ENCODE measurements at regions not wholly inside any gene's neighbourhood (a gene's known extent, or its start where the extent isn't known, plus 50 kb on each side); places are given as distances from the start of the nearest gene placed in this dataset.
"Not testable (repeated sequence)": the region's sequence is repeated elsewhere in the genome, so short reads cannot be mapped to it uniquely, and the experiment has no call there.

DNA sequence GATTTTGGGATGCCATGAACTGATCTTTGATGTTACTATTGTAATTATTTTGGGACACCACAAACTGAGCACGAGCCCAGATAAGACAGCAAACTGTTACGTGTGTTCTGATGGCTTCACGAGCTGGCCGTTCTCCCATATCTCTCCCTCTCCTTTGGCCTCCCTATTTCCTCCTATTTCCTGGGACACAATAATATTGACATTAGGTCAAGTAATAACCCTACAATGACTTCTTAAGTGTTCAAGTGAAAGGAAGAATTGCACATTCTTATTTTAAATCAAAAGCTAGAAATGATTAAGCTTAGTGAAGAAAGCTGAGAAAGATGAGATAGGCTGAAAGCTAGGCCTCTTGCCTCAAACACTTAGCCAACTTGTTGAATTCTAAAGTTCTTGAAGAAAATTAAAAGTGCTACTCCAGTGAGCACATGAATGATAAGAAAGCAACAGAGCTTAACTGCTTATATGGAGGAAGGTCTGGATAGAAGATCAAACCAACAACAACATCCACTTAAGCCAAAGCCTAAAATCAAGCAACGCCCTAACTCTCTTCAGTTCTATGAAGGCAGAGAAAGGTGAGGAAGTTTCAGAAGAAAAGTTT lies 247.1 kb downstream of the LRRC70 start:
- Histone ChIP-seq H3K27ac (no peak overlapping the region), H3K4me3 (no peak overlapping the region)

DNA sequence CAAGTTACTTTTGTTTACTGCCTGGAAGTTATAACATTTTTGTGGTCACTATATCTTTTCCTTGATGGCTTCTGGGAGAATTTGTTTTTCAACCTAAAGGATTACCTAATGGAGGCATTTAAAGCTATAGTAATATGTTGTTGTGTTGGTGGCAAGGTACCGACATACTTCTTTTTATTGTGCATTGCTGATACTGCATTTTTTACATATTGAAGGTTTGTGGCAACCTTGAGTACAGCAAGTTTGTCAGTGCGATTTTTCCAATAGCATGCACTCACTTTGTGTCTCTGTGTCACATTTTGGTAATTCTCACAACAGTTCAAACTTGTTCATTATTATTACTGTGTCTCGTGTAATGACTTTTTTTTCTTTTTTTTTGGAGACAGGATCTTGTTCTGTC lies 246.3 kb downstream of the LRRC70 start:
- H3K27ac ChIP-seq: no peak overlapping the region
- no peak overlapping the region for H3K4me3 ChIP-seq

DNA sequence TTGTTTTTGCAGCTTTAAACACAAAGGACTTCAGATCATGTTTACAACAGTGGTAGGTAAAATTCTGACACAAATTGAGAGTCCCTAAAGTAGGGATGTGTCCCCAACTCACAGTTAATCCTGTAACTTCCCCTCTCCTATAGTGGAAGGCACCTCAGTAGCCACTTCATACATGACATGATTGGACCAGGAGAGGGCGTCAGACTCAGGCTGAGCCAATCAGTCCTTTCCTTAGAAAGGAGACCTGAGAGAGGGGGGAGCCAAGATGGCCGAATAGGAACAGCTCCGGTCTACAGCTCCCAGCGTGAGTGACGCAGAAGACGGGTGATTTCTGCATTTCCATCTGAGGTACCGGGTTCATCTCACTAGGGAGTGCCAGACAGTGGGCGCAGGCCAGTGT lies 238.4 kb downstream of the LRRC70 start:
- not testable (repeated sequence) for H3K4me3 ChIP-seq, H3K27ac ChIP-seq

DNA sequence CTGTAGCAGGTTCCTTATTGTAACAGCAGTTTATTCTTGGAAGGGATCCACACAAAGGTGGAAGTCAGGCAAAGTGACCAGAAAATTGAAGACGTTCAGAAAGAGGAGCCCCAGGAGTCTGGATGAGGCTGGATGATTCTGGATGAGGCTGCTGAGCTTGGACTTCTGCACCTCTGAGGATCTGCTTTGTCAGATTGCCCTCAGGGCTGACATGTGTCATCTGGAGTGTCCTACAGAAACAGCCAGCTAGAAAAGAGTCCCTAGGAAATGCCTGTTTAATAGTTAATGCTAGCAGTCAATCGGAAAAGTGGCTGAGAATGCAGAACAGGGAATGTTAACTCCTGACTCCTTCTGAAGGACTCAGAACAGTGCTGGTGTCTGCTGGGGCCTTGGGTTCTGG lies 236.4 kb downstream of the LRRC70 start:
- Histone ChIP-seq H3K27ac (no peak overlapping the region), H3K4me3 (no peak overlapping the region)

DNA sequence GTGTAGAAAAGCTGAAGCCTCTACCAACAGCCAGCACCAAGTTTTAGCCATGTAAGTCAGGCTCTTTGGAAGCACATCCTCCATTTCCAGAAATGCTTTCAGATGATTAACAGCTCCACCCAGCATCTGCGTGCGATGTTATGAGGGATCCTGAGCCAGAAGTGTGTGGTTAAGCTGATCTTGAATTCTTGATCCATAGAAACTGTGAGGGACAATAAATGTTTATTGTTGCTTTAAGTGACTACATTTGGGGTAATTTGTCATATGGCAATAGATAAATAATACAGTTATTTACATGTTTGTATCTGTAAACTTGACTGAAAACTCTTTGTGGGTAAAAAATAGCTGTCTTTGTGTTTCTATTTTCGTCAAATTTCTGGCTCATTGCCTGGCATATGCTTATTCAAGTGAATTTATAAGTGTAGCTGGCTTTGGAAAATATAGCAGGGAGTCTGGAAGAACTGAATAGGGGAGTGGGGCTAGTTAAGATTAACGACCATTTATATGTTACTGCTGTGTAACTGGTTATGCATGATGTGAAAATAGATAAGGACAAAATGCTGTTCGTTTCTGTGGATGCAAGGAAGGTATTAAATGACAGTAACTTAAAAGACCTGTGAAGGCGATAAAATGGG lies 234.1 kb downstream of the LRRC70 start:
- Histone ChIP-seq H3K27ac (no peak overlapping the region), H3K4me3 (no peak overlapping the region)

DNA sequence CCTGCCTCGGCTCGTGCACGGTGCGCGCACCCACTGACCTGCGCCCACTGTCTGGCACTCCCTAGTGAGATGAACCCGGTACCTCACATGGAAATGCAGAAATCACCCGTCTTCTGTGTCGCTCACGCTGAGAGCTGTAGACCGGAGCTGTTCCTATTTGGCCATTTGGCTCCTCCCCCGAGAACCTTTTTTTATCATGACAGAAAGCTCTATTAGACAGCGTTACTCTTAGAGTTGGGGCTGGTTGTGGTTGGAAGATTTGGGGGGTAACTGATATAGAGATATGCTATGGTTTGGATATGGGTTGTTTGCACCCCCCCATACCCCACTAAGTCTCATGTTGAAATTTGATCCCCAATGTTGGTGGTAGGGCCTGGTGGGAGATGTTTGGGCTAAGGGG lies 226.2 kb downstream of the LRRC70 start:
- not testable (repeated sequence) for H3K27ac ChIP-seq
- H3K4me3 ChIP-seq: peak overlapping the region in 2 of 7 experiments; percentile 21 to 29

DNA sequence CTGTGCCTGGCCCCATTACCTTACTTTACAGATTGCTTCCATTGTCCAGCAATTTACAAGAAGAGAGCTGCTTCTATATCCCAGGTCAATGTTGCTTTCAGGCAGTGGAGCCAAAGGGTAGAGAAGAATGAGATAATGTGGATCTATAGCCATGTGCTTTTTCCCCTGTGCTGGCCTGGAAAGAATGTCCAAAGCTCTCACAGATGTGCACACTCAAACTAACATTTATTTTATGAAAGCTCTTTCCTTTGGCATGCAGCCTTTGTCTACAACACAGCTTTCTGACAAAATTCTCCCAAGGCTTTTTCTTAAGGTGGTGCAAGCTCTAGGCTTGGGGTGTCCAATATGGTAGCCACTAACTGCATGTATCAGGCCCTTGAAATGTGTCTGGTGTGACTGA lies 217.3 kb downstream of the LRRC70 start:
- H3K27ac ChIP-seq: no peak overlapping the region
- no peak overlapping the region for H3K4me3 ChIP-seq

DNA sequence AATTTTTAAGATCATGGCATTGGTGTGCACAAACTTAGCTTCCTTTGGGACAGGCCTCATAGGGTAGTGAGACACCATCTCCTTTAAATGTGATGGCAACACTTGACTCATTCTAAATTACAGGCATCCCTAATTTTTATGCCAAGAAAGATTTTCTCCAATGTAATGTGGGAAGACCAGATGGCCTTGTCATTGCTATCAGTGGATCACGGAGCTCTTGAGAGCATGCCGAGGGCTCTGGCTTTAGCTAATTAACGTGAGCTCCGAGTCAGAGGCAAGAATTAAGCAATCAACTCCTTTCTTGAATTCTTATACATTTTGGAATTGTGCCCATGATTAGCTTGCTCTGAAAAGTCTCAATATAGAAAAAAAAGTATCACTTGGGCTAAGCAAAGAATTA lies 215.8 kb downstream of the LRRC70 start:
- H3K27ac ChIP-seq: no peak overlapping the region
- no peak overlapping the region for H3K4me3 ChIP-seq

DNA sequence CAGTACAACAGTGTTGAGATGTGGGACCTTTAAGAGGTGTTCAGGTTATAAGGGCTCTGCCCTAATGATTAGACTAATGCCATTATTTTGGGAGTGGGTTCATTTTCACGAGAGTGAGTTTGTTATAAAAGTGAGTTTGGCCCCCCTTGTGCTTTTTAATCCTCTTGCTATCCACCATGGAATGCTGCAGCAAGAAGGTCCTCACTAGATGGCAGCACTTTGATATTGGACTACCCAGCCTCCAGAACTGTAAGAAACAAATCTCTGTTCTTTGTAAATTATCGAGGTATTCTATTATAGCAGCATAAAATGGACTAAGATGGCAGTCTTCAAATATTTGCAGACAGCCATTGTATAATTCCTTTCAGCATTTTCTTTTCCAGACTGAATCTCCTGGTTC lies 212.4 kb downstream of the LRRC70 start:
- Histone ChIP-seq H3K27ac (no peak overlapping the region), H3K4me3 (no peak overlapping the region)

DNA sequence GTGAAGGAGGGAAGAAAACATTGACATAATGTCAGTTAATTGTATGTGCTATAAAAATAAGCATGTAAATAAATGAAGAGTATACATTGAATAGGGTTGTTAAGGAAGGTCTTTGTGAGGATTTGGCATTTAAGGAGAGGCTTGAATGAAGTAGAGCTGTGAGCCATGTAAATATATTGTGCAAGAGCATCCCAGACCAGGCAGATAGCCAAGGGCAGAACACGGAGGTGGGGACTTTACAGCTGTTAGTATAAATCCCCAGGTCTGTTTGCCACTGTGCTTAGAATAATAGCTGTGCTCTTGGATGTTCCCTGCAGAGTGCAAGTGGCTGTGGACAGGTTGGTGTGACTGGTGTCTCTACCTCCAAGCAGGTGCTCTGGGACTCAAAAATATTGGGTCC lies 211.7 kb downstream of the LRRC70 start:
- H3K4me3 ChIP-seq: no peak overlapping the region
- H3K27ac ChIP-seq: no peak overlapping the region

DNA sequence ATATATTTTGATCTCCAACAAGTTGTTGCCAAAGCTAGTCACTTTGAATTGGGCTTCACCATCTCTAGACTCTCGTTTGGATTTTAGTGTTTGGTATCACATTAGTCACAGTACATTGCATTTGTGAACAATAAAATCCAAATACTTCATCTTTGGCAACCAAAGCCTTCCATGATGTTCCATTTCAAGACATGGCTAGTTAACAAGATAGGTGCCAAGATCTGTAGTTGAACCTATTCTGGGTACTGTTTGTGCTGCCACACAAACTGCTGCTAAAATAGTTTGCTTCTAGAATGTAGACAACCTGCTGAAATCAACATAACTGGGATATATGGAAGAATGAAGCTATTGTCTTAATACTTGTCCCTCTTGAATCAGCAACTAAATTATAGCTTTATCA lies 207.5 kb downstream of the LRRC70 start:
- Histone ChIP-seq H3K4me3 (no peak overlapping the region), H3K27ac (no peak overlapping the region)

DNA sequence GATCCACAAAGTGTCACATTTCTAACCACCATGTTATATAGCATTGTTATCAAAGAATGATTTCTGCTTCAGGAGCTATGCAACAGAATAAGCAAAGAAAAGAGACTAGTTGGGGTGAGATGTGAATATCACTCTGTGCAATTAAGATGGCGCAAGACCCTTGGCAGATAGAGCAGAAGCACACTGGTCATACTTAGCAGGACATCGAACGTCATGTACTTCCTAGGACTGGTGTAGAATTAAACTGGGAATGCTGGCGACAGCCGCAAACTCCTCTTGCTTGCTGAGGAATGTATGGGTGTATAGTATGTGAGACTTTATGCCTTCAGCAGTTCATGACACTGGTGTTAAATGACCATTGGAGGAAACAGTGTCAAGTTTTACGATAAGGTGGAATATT lies 207.0 kb downstream of the LRRC70 start:
- H3K4me3 ChIP-seq: no peak overlapping the region
- H3K27ac ChIP-seq: no peak overlapping the region

DNA sequence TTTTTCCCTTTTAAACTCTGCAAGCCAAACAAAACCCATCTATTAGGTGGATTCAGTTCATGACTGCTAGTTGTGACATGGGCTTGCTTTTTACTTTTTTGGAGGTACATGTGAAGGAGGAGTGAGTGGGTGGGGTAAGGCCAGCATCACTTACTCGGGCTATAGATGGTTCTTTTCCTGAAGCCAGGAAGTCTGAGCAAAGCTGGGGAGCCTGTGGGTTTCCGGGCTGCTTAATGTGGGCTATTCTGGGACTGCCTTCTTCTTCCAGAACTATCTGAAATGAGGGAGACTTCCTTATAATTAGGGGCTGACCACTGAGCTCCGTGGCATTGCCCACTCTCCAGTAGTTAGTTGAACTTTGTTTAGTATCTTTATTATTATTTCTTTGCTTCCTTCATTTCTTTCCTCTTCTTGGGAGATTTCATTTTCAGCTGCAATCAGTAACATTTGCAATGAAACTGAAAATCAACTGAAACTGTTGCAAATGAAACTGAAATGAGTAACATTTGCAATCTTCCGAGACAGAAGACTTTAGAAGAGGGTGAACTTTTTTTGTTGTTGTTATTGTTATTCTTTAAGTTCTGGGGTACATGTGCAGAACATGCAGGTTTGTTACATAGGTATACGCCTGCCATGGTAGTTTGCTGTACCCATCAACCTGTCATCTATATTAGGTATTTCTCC lies 204.9 kb downstream of the LRRC70 start:
- no peak overlapping the region for H3K27ac ChIP-seq
- no peak overlapping the region for H3K4me3 ChIP-seq

DNA sequence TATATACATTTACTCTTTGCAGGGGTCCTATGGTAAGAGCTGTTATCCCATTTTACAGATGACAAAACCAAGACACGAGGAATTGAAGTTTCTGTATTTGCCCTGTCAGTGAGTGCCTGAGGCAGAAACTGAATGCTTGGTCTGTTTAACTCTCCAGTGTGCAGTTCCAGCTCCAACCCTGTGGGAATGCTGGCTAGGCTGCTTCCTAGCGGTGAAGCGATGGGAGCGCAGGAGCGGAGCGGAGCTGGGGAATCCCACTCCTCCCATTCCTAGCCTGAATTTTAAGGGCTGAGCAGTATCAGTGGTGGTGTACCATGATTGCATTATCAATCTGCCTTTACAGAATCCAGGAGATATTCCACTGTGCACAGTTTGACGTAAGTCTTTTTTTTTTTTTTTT lies 202.3 kb downstream of the LRRC70 start:
- Histone ChIP-seq H3K4me3 (no peak overlapping the region), H3K27ac (no peak overlapping the region)

DNA sequence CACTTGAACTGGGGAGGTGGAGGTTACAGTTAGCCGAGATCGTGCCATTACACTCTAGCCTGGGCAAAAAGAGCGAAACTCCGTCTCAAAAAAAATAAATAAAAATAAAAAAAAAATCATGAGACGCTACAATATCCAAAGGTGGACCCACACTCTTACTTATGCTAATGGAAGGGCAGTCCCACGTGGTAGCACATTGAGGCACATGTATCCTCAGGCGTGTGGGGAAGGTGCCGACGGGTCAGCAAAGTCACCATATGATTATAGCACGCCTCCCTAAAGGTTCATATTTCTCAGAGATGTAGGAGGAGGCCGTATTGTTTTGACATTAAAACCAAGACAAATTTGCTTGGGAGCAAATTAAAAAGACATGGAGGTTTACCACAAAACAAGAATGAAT lies 201.6 kb downstream of the LRRC70 start:
- no peak overlapping the region for H3K27ac ChIP-seq

DNA sequence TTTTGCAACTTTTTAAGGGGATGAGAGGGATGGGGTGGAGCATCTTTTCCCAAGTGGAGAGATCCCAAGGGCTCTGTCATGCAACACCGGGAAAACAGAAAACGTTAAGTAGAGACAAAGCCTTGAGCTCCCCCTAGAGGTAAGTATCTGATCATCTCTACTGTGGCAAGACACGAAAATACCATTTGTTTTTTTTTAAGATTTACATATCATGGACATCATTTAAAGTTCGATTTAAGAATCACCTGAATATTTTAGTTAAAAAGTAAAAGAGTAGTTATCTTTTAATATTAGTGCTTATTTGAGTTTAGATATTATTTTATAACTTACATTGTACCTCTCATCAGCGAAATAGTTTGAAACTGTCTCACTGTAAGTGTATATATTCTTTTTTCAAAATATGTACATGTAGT lies 200.4 kb downstream of the LRRC70 start:
- no peak overlapping the region for H3K27ac ChIP-seq

More for the DNA sequence above, 201.6 kb downstream of the LRRC70 start:
- no peak overlapping the region for H3K4me3 ChIP-seq

DNA sequence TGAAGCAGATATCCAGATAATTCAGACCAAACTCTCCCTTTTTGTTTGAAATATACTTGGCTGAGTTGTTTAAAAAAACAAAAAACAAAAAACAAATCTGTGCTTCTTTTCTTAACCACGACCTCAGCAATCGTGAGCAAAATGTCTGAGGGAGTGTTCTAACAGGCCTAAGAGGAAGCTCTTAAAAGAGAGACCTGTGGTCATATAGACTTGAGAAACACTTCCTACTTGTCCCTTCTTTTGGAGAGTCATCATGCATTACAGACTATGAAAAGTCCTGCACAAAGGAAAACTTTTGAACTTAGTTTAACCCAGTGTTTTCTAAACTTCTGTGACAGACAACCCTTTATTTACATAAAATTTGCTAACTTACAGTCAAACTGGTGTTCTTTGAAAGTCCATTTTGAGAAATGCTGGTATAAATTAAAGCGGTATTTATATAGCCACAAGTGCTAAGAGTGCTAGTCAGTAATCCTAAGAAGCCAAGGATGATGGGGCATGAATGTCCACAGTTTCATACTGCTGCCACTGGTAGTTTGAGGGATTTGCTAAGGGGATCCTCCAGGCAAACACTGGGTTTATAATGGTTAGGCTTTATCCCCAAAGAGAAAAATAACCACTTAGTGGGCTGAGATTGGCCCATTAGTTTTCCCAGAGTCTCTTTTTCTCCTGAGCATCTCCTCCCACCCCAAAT lies 199.8 kb downstream of the LRRC70 start:
- H3K27ac ChIP-seq: no peak overlapping the region
- H3K4me3 ChIP-seq: no peak overlapping the region

More for the DNA sequence above, 200.4 kb downstream of the LRRC70 start:
- no peak overlapping the region for H3K4me3 ChIP-seq

DNA sequence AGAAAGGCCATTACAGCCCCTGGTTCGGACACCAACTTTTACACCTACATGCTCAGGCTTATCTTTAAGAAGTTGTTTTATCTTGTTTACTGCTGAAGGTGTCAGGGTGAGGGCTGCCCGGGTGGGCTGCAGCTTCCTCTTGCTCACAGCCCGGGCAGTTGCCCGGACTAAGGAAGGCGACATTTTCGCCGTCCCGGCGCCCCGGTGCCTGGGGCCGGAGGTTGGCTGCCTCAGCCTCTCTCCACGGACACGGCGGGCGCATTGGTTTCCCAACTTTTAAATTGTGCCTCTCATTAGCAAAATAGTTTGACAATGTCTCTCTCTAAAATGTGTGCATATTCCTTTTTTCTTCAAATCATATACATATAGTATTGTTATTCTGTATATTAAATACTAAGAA lies 198.5 kb downstream of the LRRC70 start:
- H3K27ac ChIP-seq, H3K4me3 ChIP-seq: not testable (repeated sequence)

DNA sequence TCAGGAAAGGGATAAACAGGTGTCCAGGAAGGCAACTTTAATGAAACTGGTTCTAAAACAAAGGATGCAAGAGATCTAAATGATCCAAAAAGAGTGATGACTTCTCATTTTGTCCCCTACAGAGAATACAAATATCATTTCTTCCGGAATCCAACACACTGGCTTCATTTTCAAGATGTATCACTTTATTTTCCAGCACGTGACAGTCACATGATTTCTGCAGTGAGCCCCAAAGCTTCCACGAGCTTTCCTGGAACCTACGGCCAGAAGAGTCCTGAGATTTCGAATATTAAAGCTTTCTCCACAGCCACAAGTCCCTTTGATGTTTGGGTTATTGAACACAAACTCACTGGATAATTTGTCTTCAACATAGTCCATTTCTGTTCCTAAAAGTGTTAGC lies 198.0 kb downstream of the LRRC70 start:
- not testable (repeated sequence) for H3K4me3 ChIP-seq, H3K27ac ChIP-seq

DNA sequence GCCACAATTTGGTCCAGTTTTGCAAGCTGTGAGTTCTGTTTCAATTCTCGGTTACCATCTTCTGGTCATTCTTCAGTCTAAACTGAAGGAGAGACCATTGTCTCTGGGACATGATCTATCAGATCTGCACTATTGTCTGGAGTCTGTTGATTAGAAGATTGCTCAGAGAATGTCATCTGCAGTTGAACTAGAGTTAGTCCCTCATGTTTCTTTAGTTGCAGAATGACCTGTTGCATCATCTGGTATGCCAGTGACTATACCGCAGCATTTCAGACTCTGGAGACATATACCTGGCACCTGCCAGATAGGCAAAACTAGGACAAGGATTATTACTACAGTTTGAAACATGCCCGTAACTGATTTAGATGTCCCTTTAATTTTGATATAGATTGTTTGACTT lies 194.8 kb downstream of the LRRC70 start:
- H3K4me3 ChIP-seq: no peak overlapping the region
- no peak overlapping the region for H3K27ac ChIP-seq

DNA sequence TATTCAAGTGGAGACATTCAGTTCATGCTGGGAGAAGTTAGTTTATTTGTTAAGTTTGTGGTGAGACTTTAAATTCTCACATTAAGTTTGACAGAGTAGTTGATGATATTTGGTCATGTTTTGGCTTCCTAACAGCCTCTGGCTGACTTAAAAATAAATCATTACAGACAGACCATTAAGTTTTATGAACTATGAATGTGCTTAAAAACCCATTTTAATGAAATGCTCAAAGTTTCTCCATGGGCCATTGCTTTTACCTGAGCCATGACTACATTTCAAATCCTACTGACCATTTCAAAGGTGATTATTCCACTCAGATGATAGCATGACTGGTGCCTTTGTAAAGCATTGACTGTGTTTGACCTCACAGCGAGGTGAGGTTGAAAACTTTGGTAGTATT lies 192.7 kb downstream of the LRRC70 start:
- Histone ChIP-seq H3K4me3 (no peak overlapping the region), H3K27ac (no peak overlapping the region)

Measured in skin epidermis (tissue), 12 donors.